SJSA1 (cell line): ENCODE measurements at regions not wholly inside any gene's neighbourhood (a gene's known extent, or its start where the extent isn't known, plus 50 kb on each side); places are given as distances from the start of the nearest gene placed in this dataset.

Experiments
- DNase-seq, 2 experiments: peaks; one replicate each; pipeline ENCODE4 v3.0.0-alpha.2; 2015 to 2020; ENCODE audit warnings: low spot score in 2 of 2, low read depth in 1 of 2
- H3K27ac ChIP-seq: fragments of 250-450 bp; sonication (Bioruptor Pico); 2 replicates; pipeline ENCODE4 v1.5.1; 2020; ENCODE audit warnings: mild to moderate bottlenecking, moderate library complexity
- H3K27me3 ChIP-seq: fragments of 250-450 bp; sonication (Bioruptor Pico); replicated peaks from 2 replicates; pipeline ENCODE4 v1.5.1; 2020; ENCODE audit warnings: mild to moderate bottlenecking, moderate library complexity
- H3K36me3 ChIP-seq: fragments of 250-450 bp; sonication (Bioruptor Pico); 2 replicates; pipeline ENCODE4 v1.5.1; 2020; ENCODE audit warnings: mild to moderate bottlenecking
- H3K4me1 ChIP-seq: fragments of 250-450 bp; sonication (Bioruptor Pico); replicated peaks from 2 replicates; pipeline ENCODE4 v1.6.1; 2021; ENCODE audit warnings: mild to moderate bottlenecking
- H3K4me3 ChIP-seq: fragments of 250-450 bp; sonication (Bioruptor Pico); 2 replicates; pipeline ENCODE4 v1.5.1; 2020; ENCODE audit warnings: mild to moderate bottlenecking
- H3K9me3 ChIP-seq: fragments of 250-450 bp; sonication (Bioruptor Pico); replicated peaks from 2 replicates; pipeline ENCODE4 v1.5.1; 2020; ENCODE audit warnings: mild to moderate bottlenecking

GRCh38 chr2:234686088-234686890, 189.4 kb upstream of the ARL4C start:
- Histone ChIP-seq H3K4me1 (peaks cover 42% of the 10 kb centered on the region), H3K27ac (peak overlapping the region; percentile 24; the same call in 1 of the 2 replicates), H3K36me3 (no peaks in the 10 kb centered on the region), H3K27me3 (no peaks in the 10 kb centered on the region), H3K9me3 (no peaks in the 10 kb centered on the region), H3K4me3 (no peak overlapping the region)
- peak; percentile 68 to 78 for DNase-seq

- DNase-seq = no peak
- Histone ChIP-seq H3K4me1 (peaks cover 52% of the 10 kb centered on the region), H3K4me3 (no peak overlapping the region), H3K9me3 (no peaks in the 10 kb centered on the region), H3K36me3 (no peaks in the 10 kb centered on the region), H3K27me3 (no peaks in the 10 kb centered on the region), H3K27ac (no peak overlapping the region)
These were observed 187.6 kb upstream of the ARL4C start for GRCh38 chr2:234684466-234684865.

- no peaks in the 10 kb centered on the region for H3K9me3 ChIP-seq
- H3K27ac ChIP-seq = no peak overlapping the region
- H3K4me3 ChIP-seq = no peak overlapping the region
- peaks cover 57% of the 10 kb centered on the region for H3K4me1 ChIP-seq
- DNase-seq = no peak
- no peaks in the 10 kb centered on the region for H3K36me3 ChIP-seq
- no peaks in the 10 kb centered on the region for H3K27me3 ChIP-seq
These were observed 187.1 kb upstream of the ARL4C start for GRCh38 chr2:234683950-234684349.

GRCh38 chr2:234682492-234683228, 185.8 kb upstream of the ARL4C start:
- Histone ChIP-seq H3K36me3 (no peaks in the 10 kb centered on the region), H3K4me1 (peaks cover 70% of the 10 kb centered on the region), H3K4me3 (no peak overlapping the region), H3K27ac (no peak overlapping the region), H3K27me3 (no peaks in the 10 kb centered on the region), H3K9me3 (no peaks in the 10 kb centered on the region)
- peak in 1 of 2 experiments; percentile 50 for DNase-seq

- H3K36me3 ChIP-seq = no peaks in the 10 kb centered on the region
- no peaks in the 10 kb centered on the region for H3K9me3 ChIP-seq
- no peaks in the 10 kb centered on the region for H3K27me3 ChIP-seq
- H3K4me3 ChIP-seq = no peak overlapping the region
- H3K4me1 ChIP-seq = peaks cover 76% of the 10 kb centered on the region
- no peak for DNase-seq
- peak overlapping the region; percentile 99 for H3K27ac ChIP-seq
These were observed 184.1 kb upstream of the ARL4C start for GRCh38 chr2:234680688-234681619.

- no peaks in the 10 kb centered on the region for H3K36me3 ChIP-seq
- H3K27ac ChIP-seq = peak overlapping the region; percentile 99
- no peaks in the 10 kb centered on the region for H3K9me3 ChIP-seq
- H3K4me1 ChIP-seq = peaks cover 83% of the 10 kb centered on the region
- peak; percentile 92 to 94 for DNase-seq
- H3K27me3 ChIP-seq = no peaks in the 10 kb centered on the region
- H3K4me3 ChIP-seq = no peak overlapping the region
These were observed 183.1 kb upstream of the ARL4C start for GRCh38 chr2:234679741-234680687.

- Histone ChIP-seq H3K4me1 (peaks cover 87% of the 10 kb centered on the region), H3K27me3 (no peaks in the 10 kb centered on the region), H3K27ac (peak overlapping the region; percentile 99), H3K4me3 (no peak overlapping the region), H3K36me3 (no peaks in the 10 kb centered on the region), H3K9me3 (no peaks in the 10 kb centered on the region)
- no peak for DNase-seq
These were observed 182.4 kb upstream of the ARL4C start for GRCh38 chr2:234679301-234679740.

GRCh38 chr2:234678711-234679110, 181.8 kb upstream of the ARL4C start:
- no peak overlapping the region for H3K4me3 ChIP-seq
- no peaks in the 10 kb centered on the region for H3K36me3 ChIP-seq
- peak in 1 of 2 experiments; percentile 26 for DNase-seq
- H3K4me1 ChIP-seq = peaks cover 87% of the 10 kb centered on the region
- no peaks in the 10 kb centered on the region for H3K27me3 ChIP-seq
- no peaks in the 10 kb centered on the region for H3K9me3 ChIP-seq
- peak overlapping the region; percentile 99 for H3K27ac ChIP-seq

- H3K4me1 ChIP-seq = peaks cover 94% of the 10 kb centered on the region
- no peaks in the 10 kb centered on the region for H3K27me3 ChIP-seq
- H3K9me3 ChIP-seq = no peaks in the 10 kb centered on the region
- peak; percentile 77 to 83 for DNase-seq
- peak overlapping the region; percentile 99 for H3K27ac ChIP-seq
- H3K4me3 ChIP-seq = no peak overlapping the region
- H3K36me3 ChIP-seq = no peaks in the 10 kb centered on the region
These were observed 181.1 kb upstream of the ARL4C start for GRCh38 chr2:234677758-234678538.

GRCh38 chr2:234676783-234677450, 180.0 kb upstream of the ARL4C start:
- peak in 1 of 2 experiments; percentile 37 for DNase-seq
- Histone ChIP-seq H3K4me3 (no peak overlapping the region), H3K27ac (peak overlapping the region; percentile 99), H3K4me1 (peaks cover 91% of the 10 kb centered on the region), H3K27me3 (no peaks in the 10 kb centered on the region), H3K36me3 (no peaks in the 10 kb centered on the region), H3K9me3 (no peaks in the 10 kb centered on the region)

GRCh38 chr2:234676109-234676782, 179.4 kb upstream of the ARL4C start:
- H3K4me3 ChIP-seq = no peak overlapping the region
- peaks cover 95% of the 10 kb centered on the region for H3K4me1 ChIP-seq
- no peaks in the 10 kb centered on the region for H3K9me3 ChIP-seq
- peak overlapping the region; percentile 99 for H3K27ac ChIP-seq
- no peaks in the 10 kb centered on the region for H3K27me3 ChIP-seq
- peak in 1 of 2 experiments; percentile 11 for DNase-seq
- no peaks in the 10 kb centered on the region for H3K36me3 ChIP-seq
